Thyroid gland (tissue), 4 donors: ENCODE measurements at regions not wholly inside any gene's neighbourhood (a gene's known extent, or its start where the extent isn't known, plus 50 kb on each side); places are given as distances from the start of the nearest gene placed in this dataset.

Experiments used
- POLR2A ChIP-seq, 2 donors: fragments of 450-650 bp; IDR thresholded peaks; one replicate each; pipeline ENCODE4 v1.6.1; 2017; ENCODE audit warnings: antibody characterized with exemption in 2 of 2, mild to moderate bottlenecking in 2 of 2, moderate library complexity in 1 of 2
- TF ChIP-seq, protein P1 (sequence below), 6 experiments: fragments of 200-600 bp in 3 of 6; fragments of 450-650 bp in 3 of 6; sonication (generic) in 3 of 6; IDR thresholded peaks; one replicate each; pipeline ENCODE4 v1.5.1; 2016 to 2019; ENCODE audit warnings: antibody characterized with exemption in 6 of 6, mild to moderate bottlenecking in 2 of 6, inconsistent platforms in 1 of 6, moderate library complexity in 1 of 6

GRCh38 chr5:145433077-145433476 is 402.1 kb downstream of the PRELID2 start:
- TF ChIP-seq, protein P1, sequence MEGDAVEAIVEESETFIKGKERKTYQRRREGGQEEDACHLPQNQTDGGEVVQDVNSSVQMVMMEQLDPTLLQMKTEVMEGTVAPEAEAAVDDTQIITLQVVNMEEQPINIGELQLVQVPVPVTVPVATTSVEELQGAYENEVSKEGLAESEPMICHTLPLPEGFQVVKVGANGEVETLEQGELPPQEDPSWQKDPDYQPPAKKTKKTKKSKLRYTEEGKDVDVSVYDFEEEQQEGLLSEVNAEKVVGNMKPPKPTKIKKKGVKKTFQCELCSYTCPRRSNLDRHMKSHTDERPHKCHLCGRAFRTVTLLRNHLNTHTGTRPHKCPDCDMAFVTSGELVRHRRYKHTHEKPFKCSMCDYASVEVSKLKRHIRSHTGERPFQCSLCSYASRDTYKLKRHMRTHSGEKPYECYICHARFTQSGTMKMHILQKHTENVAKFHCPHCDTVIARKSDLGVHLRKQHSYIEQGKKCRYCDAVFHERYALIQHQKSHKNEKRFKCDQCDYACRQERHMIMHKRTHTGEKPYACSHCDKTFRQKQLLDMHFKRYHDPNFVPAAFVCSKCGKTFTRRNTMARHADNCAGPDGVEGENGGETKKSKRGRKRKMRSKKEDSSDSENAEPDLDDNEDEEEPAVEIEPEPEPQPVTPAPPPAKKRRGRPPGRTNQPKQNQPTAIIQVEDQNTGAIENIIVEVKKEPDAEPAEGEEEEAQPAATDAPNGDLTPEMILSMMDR (IDR thresholded peaks at IDR 0.05), result no peak
- no peak for TF ChIP-seq POLR2A (IDR thresholded peaks at IDR 0.05)
